ENCODE measurements at regions not wholly inside any gene's neighbourhood (a gene's known extent, or its start where the extent isn't known, plus 50 kb on each side); places are given as distances from the start of the nearest gene placed in this dataset.
A peak's percentile ranks its signal among the peaks of the same experiment; 100 is the strongest.

GRCh38 chr20:43244647-43245046 lies 54.9 kb upstream of the PTPRT start:
- no peak for DNase-seq (ENCODE audit: low read depth, low spot score)

GRCh38 chr20:43243672-43244269 lies 54.1 kb upstream of the PTPRT start:
- peak; percentile 36 for DNase-seq (ENCODE audit: low read depth, low spot score)

- no peak for DNase-seq (ENCODE audit: low read depth, low spot score)
Observed at GRCh38 chr20:43241057-43241702, 51.5 kb upstream of the PTPRT start.
